WTC11 (cell line): ENCODE measurements at regions not wholly inside any gene's neighbourhood (a gene's known extent, or its start where the extent isn't known, plus 50 kb on each side); places are given as distances from the start of the nearest gene placed in this dataset.

Experiments used
- ATAC-seq: fragments of 200-7000 bp; cut with Tn5 transposase; 2 replicates; pipeline ENCODE4 v1.10.0; 2021; ENCODE audit warnings: mild to moderate bottlenecking, moderate library complexity
- CTCF ChIA-PET: fragments of 300-600 bp; sonication (Branson Sonifier 250); formaldehyde crosslinking; loops from one replicate; lab custom pipeline; 2021; ENCODE audit warnings: antibody characterized with exemption; lab: Charles Lee
- POLR2A ChIA-PET: fragments of 350-600 bp; sonication (Branson Sonifier 250); formaldehyde crosslinking; loops from one replicate; lab custom pipeline; 2021; ENCODE audit warnings: antibody characterized with exemption; lab: Charles Lee
- DNase-seq: peaks from one replicate; pipeline ENCODE4 v3.0.0; 2021; ENCODE audit warnings: low spot score
- H3K27ac Mint-ChIP-seq: 2 replicates; pipeline ENCODE4 v1.8.0; 2021; ENCODE audit warnings: mixed read lengths
- H3K27me3 Mint-ChIP-seq: 2 replicates; pipeline ENCODE4 v1.8.0; 2021; ENCODE audit warnings: low read depth, mild to moderate bottlenecking, moderate library complexity, mixed read lengths
- H3K36me3 Mint-ChIP-seq: 2 replicates; pipeline ENCODE4 v1.8.0; 2021; ENCODE audit warnings: mixed read lengths
- H3K4me1 Mint-ChIP-seq: 2 replicates; pipeline ENCODE4 v1.8.0; 2022; ENCODE audit warnings: mixed read lengths
- H3K4me3 Mint-ChIP-seq: 2 replicates; pipeline ENCODE4 v1.8.0; 2021; ENCODE audit warnings: mild to moderate bottlenecking, moderate library complexity, mixed read lengths
- H3K9me3 Mint-ChIP-seq: 2 replicates; pipeline ENCODE4 v1.8.0; 2021; ENCODE audit warnings: mixed read lengths
- AR ChIP-seq: fragments of 250-450 bp; sonication (Bioruptor Pico); IDR thresholded peaks from 2 replicates; pipeline ENCODE4 v1.9.0; 2021; ENCODE audit warnings: mild to moderate bottlenecking
- ATF3 ChIP-seq: sonication (generic); formaldehyde crosslinking; conservative IDR thresholded peaks from 2 replicates; pipeline ENCODE4 v1.8.1; 2022; ENCODE audit warnings: mild to moderate bottlenecking, missing genetic modification reagents
- CDX4 ChIP-seq: fragments of 250-450 bp; sonication (Bioruptor Pico); IDR thresholded peaks from 2 replicates; pipeline ENCODE4 v1.9.0; 2021; ENCODE audit warnings: moderate library complexity, mild to moderate bottlenecking, inconsistent platforms, borderline replicate concordance
- E2F1 ChIP-seq: sonication (generic); formaldehyde crosslinking; IDR thresholded peaks from 2 replicates; pipeline ENCODE4 v1.8.0; 2022; ENCODE audit warnings: mild to moderate bottlenecking, missing genetic modification reagents
- EMX1 ChIP-seq: fragments of 250-450 bp; sonication (Bioruptor Pico); IDR thresholded peaks from 2 replicates; pipeline ENCODE4 v1.8.0; 2021; ENCODE audit warnings: mild to moderate bottlenecking
- ESRRA ChIP-seq: sonication (generic); formaldehyde crosslinking; IDR thresholded peaks from 2 replicates; pipeline ENCODE4 v1.8.1; 2022; ENCODE audit warnings: mild to moderate bottlenecking, missing genetic modification reagents, borderline replicate concordance
- FOXJ3 ChIP-seq: sonication (generic); formaldehyde crosslinking; IDR thresholded peaks from 2 replicates; pipeline ENCODE4 v1.9.0; 2021; ENCODE audit warnings: missing genetic modification reagents, mild to moderate bottlenecking, borderline replicate concordance
- FOXP1 ChIP-seq: sonication (generic); formaldehyde crosslinking; IDR thresholded peaks from 2 replicates; pipeline ENCODE4 v1.8.0; 2022; ENCODE audit warnings: missing genetic modification reagents, mild to moderate bottlenecking, moderate library complexity, borderline replicate concordance
- GABPB1 ChIP-seq: sonication (generic); formaldehyde crosslinking; IDR thresholded peaks from 2 replicates; pipeline ENCODE4 v1.8.1; 2023; ENCODE audit warnings: mild to moderate bottlenecking, missing genetic modification reagents
- GRHL2 ChIP-seq: fragments of 250-450 bp; sonication (Bioruptor Pico); IDR thresholded peaks from 2 replicates; pipeline ENCODE4 v1.8.0; 2022; ENCODE audit warnings: mild to moderate bottlenecking, moderate library complexity; ENCODE audit not compliant: insufficient replicate concordance, severe bottlenecking
- GTF2I ChIP-seq: fragments of 250-450 bp; sonication (Bioruptor Pico); conservative IDR thresholded peaks from 2 replicates; pipeline ENCODE4 v1.4.0; 2021; ENCODE audit warnings: mild to moderate bottlenecking
- RORB ChIP-seq: fragments of 250-450 bp; sonication (Bioruptor Pico); IDR thresholded peaks from 2 replicates; pipeline ENCODE4 v1.9.0; 2021; ENCODE audit warnings: mild to moderate bottlenecking
- SP1 ChIP-seq: sonication (generic); formaldehyde crosslinking; conservative IDR thresholded peaks from 2 replicates; pipeline ENCODE4 v1.8.1; 2022; ENCODE audit warnings: missing genetic modification reagents
- TEAD4 ChIP-seq: sonication (generic); formaldehyde crosslinking; IDR thresholded peaks from 2 replicates; pipeline ENCODE4 v1.8.0; 2022; ENCODE audit warnings: mild to moderate bottlenecking, missing genetic modification reagents
- ZMAT4 ChIP-seq: fragments of 250-450 bp; sonication (Bioruptor Pico); IDR thresholded peaks from 2 replicates; pipeline ENCODE4 v1.9.0; 2021; ENCODE audit warnings: mild to moderate bottlenecking
- ZNF219 ChIP-seq: sonication (generic); formaldehyde crosslinking; IDR thresholded peaks from 2 replicates; pipeline ENCODE4 v1.8.0; 2023; ENCODE audit warnings: missing genetic modification reagents, mild to moderate bottlenecking, borderline replicate concordance
- ZNF263 ChIP-seq: sonication (generic); formaldehyde crosslinking; IDR thresholded peaks from 2 replicates; pipeline ENCODE4 v1.8.1; 2022; ENCODE audit warnings: low read depth, mild to moderate bottlenecking, moderate library complexity, missing genetic modification reagents
- ZNF281 ChIP-seq: sonication (generic); formaldehyde crosslinking; IDR thresholded peaks from 2 replicates; pipeline ENCODE4 v1.8.0; 2023; ENCODE audit warnings: mild to moderate bottlenecking, missing genetic modification reagents
- ZNF317 ChIP-seq: sonication (generic); formaldehyde crosslinking; IDR thresholded peaks from 2 replicates; pipeline ENCODE4 v1.8.1; 2023; ENCODE audit warnings: low read depth, mild to moderate bottlenecking, moderate library complexity, missing genetic modification reagents, borderline replicate concordance
- ZSCAN18 ChIP-seq: fragments of 250-450 bp; sonication (Bioruptor Pico); IDR thresholded peaks from 2 replicates; pipeline ENCODE4 v2.1.2; 2022; ENCODE audit warnings: mild to moderate bottlenecking, moderate library complexity

GRCh38 chr4:44554768-44555167 is 96.7 kb downstream of the YIPF7 start (continued):
- TF ChIP-seq ZSCAN18 (CRISPR knock-in tag) (no peak), GABPB1 (no peak), RORB (CRISPR knock-in tag) (no peak)

- TF ChIP-seq ZMAT4 (CRISPR knock-in tag) = no peak
- TF ChIP-seq E2F1 = no peak
- no peak for TF ChIP-seq ZNF263 (CRISPR knock-in tag)
- H3K27ac Mint-ChIP-seq = no peak overlapping the region
- DNase-seq = no peak
- H3K9me3 Mint-ChIP-seq = peaks cover 5% of the 10 kb centered on the region; the same call in 1 of the 2 replicates
- no peaks in the 10 kb centered on the region for H3K27me3 Mint-ChIP-seq
- no peak overlapping the region for H3K4me3 Mint-ChIP-seq
- H3K4me1 Mint-ChIP-seq = peaks cover 12% of the 10 kb centered on the region
- ATAC-seq = no peak
- POLR2A ChIA-PET = interaction anchor here (0.6 kb wide), 1 partner anchor 1278 kb away, joined by 3 read pairs; no protein-coding TSS in a partner anchor
- H3K36me3 Mint-ChIP-seq = no peaks in the 10 kb centered on the region
- CTCF ChIA-PET = interaction anchor here (1.1 kb wide), 1 partner anchor 30 kb away, joined by 3 read pairs; no protein-coding TSS in a partner anchor
Observed at GRCh38 chr4:44553180-44553579, 98.2 kb downstream of the YIPF7 start.

- H3K27me3 Mint-ChIP-seq = no peaks in the 10 kb centered on the region
Observed at GRCh38 chr4:44545781-44546180, 97.2 kb upstream of the KCTD8 start.

More at GRCh38 chr4:44545781-44546180, 97.2 kb upstream of the KCTD8 start:
- ChIA-PET POLR2A (no interaction called here), CTCF (no interaction called here)
- no peak for DNase-seq
- no peak overlapping the region for H3K4me3 Mint-ChIP-seq
- H3K27ac Mint-ChIP-seq = no peak overlapping the region
- no peak for ATAC-seq
- peaks cover 19% of the 10 kb centered on the region for H3K4me1 Mint-ChIP-seq
- H3K36me3 Mint-ChIP-seq = peaks cover 3% of the 10 kb centered on the region; the same call in 1 of the 2 replicates
- no peak for TF ChIP-seq FOXJ3
- TF ChIP-seq FOXP1 = no peak
- no peak for TF ChIP-seq AR (CRISPR knock-in tag)
- TF ChIP-seq ESRRA = no peak
- TF ChIP-seq ZSCAN18 (CRISPR knock-in tag) = no peak
- no peak for TF ChIP-seq ZNF281 (CRISPR knock-in tag)
- no peak for TF ChIP-seq GRHL2 (CRISPR knock-in tag)
- no peak for TF ChIP-seq ATF3 (CRISPR knock-in tag)
- no peak for TF ChIP-seq ZNF317
- no peak for TF ChIP-seq GTF2I
- TF ChIP-seq CDX4 (CRISPR knock-in tag) = no peak
- TF ChIP-seq TEAD4 = no peak
- no peak for TF ChIP-seq ZNF219 (CRISPR knock-in tag)
- no peak for TF ChIP-seq EMX1 (CRISPR knock-in tag)
- TF ChIP-seq SP1 (CRISPR knock-in tag) = no peak
- peaks cover 5% of the 10 kb centered on the region; the same call in 1 of the 2 replicates for H3K9me3 Mint-ChIP-seq
